Erythroblast (primary cell): ENCODE measurements at regions not wholly inside any gene's neighbourhood (a gene's known extent, or its start where the extent isn't known, plus 50 kb on each side); places are given as distances from the start of the nearest gene placed in this dataset.

Source experiments
- DNase-seq, 2 experiments: peaks; one replicate each; lab custom pipeline; 2025; lab: John Stamatoyannopoulos, UW
- GATA1 ChIP-seq: IDR thresholded peaks from 2 replicates; pipeline ENCODE4 v1.6.1; 2011; ENCODE audit warnings: low read depth, mild to moderate bottlenecking, control low read depth, low read length, moderate library complexity
- POLR2A ChIP-seq: IDR thresholded peaks from 2 replicates; pipeline ENCODE4 v1.6.1; 2011; ENCODE audit warnings: mild to moderate bottlenecking, low read length

GRCh38 chrX:9352243-9352642 is 112.6 kb upstream of the TBL1X start:
- TF ChIP-seq POLR2A = no peak
- TF ChIP-seq GATA1 = no peak
- DNase-seq = peak in 1 of 2 experiments; percentile 55

GRCh38 chrX:9352694-9353411 is 112.0 kb upstream of the TBL1X start:
- peak; percentile 79 to 83 for DNase-seq
- TF ChIP-seq POLR2A (no peak), GATA1 (no peak)

- no peak for TF ChIP-seq POLR2A
- TF ChIP-seq GATA1 = no peak
- DNase-seq = no peak
Observed at GRCh38 chrX:9354918-9355317, 109.9 kb upstream of the TBL1X start.

- TF ChIP-seq POLR2A (no peak), GATA1 (no peak)
- DNase-seq = no peak
Observed at GRCh38 chrX:9355739-9356138, 109.1 kb upstream of the TBL1X start.

- DNase-seq = no peak
- TF ChIP-seq GATA1 = no peak
- TF ChIP-seq POLR2A = no peak
Observed at GRCh38 chrX:9356846-9357245, 108.0 kb upstream of the TBL1X start.

- peak in 1 of 2 experiments; percentile 1 for DNase-seq
- TF ChIP-seq POLR2A (no peak), GATA1 (no peak)
Observed at GRCh38 chrX:9357518-9358114, 107.2 kb upstream of the TBL1X start.

GRCh38 chrX:9362363-9362928 is 102.4 kb upstream of the TBL1X start:
- TF ChIP-seq GATA1 (no peak), POLR2A (no peak)
- no peak for DNase-seq

- TF ChIP-seq GATA1 (no peak), POLR2A (no peak)
- no peak for DNase-seq
Observed at GRCh38 chrX:9367421-9367820, 97.4 kb upstream of the TBL1X start.

- TF ChIP-seq GATA1 (no peak), POLR2A (no peak)
- no peak for DNase-seq
Observed at GRCh38 chrX:9368262-9368661, 96.6 kb upstream of the TBL1X start.

GRCh38 chrX:9369802-9370291 is 95.0 kb upstream of the TBL1X start:
- no peak for DNase-seq
- TF ChIP-seq POLR2A (no peak), GATA1 (no peak)

GRCh38 chrX:9370893-9371292 is 94.0 kb upstream of the TBL1X start:
- no peak for DNase-seq
- no peak for TF ChIP-seq GATA1
- no peak for TF ChIP-seq POLR2A

- TF ChIP-seq GATA1 = no peak
- no peak for TF ChIP-seq POLR2A
- DNase-seq = no peak
Observed at GRCh38 chrX:9372866-9373265, 92.0 kb upstream of the TBL1X start.

GRCh38 chrX:9373789-9374188 is 91.1 kb upstream of the TBL1X start:
- TF ChIP-seq GATA1 (no peak), POLR2A (no peak)

GRCh38 chrX:9374555-9374954 is 90.3 kb upstream of the TBL1X start:
- TF ChIP-seq GATA1 = no peak
- DNase-seq = no peak

More at GRCh38 chrX:9373789-9374188, 91.1 kb upstream of the TBL1X start:
- DNase-seq = no peak
